ENCODE measurements at regions not wholly inside any gene's neighbourhood (a gene's known extent, or its start where the extent isn't known, plus 50 kb on each side); places are given as distances from the start of the nearest gene placed in this dataset.

GRCh38 chr9:12464910-12465512 is 228.2 kb upstream of the TYRP1 start:
- TF ChIP-seq CTCF (IDR thresholded peaks at IDR 0.05) (peak; percentile 27 to 63 (median 48)), POLR2A (IDR thresholded peaks at IDR 0.05) (no peak)

Measured in heart left ventricle (tissue), 13 donors.